NCI-H2171 (cell line): ENCODE measurements at regions not wholly inside any gene's neighbourhood (a gene's known extent, or its start where the extent isn't known, plus 50 kb on each side); places are given as distances from the start of the nearest gene placed in this dataset.
A peak's percentile ranks its signal among the peaks of the same experiment; 100 is the strongest.
"Not testable (repeated sequence)": the region's sequence is repeated elsewhere in the genome, so short reads cannot be mapped to it uniquely, and the experiment has no call there.

ENCODE experiments used
- DNase-seq: peaks from one replicate; lab custom pipeline; 2025; lab: John Stamatoyannopoulos, UW

- DNase-seq: peak; percentile 48
Measured at GRCh38 chr15:77944002-77944867, 133.3 kb downstream of the TBC1D2B start.

DNA sequence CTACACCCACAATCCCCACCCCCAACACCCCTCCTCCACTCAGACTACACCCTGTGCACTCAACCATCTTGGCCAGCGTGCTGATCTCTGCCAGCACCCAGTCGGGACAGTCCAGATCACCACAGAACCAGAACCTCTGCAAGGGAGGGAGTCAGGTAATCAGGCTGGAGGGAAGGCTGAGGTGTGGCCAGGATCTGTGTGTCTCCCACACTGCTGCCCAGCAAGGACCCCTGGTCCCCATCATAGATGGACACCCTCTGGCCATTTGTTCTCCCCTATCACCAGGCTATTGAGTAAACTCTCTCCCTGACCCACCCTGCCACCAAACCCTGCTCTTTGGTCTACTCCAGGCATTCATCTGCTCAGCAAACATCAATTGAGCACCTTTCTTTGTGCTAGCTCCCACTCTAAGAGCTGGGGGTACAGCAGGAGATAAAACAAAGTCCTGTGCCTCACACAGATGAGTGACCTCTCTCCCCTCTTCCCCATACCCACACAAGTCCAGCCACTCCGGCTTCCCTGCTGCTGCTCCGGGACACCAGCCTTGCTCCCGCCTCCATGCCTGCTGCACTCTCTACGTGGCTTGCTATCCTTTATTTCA, 134.8 kb downstream of the TBC1D2B start:
- DNase-seq: no peak

- not testable (repeated sequence) for DNase-seq
Measured at GRCh38 chr15:77941090-77941827, 136.3 kb downstream of the TBC1D2B start.

- DNase-seq: no peak
Measured at GRCh38 chr15:77940381-77940947, 137.0 kb downstream of the TBC1D2B start.

DNA sequence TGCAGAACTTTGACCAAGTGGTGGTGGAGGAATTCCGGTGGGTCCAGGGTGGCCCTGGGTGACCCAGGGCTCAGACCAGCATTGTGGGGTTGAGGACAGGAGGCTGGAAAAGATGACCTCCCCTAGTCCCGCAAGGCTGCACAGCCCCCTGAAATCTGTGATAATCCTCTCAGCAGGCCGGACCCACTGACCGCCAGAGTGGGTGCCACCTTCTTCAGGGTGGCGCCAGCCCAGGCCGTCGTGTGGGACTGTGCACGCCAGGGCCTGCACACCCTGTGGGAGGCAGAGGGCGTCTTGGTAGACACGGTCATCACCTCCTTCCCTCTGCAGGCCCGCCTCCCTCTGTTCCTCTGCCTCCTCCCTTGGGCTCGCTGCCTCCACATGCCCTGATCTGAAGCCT, 137.7 kb downstream of the TBC1D2B start:
- DNase-seq: no peak

DNA sequence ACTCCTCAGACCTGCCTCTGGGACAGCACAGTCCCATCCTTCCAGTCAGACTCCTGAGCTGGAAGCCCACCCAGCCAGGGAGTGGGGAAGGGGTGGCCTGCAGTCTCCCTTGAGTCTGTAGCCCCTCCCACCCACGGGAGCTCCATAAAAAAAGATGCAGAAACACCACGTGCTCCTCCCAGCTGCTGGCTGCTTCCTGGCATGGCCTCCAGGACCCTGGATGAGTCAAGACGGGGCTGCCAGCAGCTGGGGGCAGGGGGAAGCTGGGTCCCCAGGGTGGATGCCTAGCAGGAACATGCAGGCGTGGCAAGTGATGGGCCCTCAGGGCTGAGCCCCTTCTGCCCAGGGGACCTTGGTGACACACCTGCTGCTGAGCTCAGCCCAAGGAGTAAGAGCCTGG, 138.5 kb downstream of the TBC1D2B start:
- not testable (repeated sequence) for DNase-seq

- DNase-seq: not testable (repeated sequence)
Measured at GRCh38 chr15:77938546-77938945, 139.0 kb downstream of the TBC1D2B start.

GRCh38 chr15:77936567-77936966, 140.9 kb downstream of the TBC1D2B start:
- not testable (repeated sequence) for DNase-seq

- not testable (repeated sequence) for DNase-seq
Measured at GRCh38 chr15:77934516-77934915, 143.0 kb downstream of the TBC1D2B start.

- not testable (repeated sequence) for DNase-seq
Measured at GRCh38 chr15:77930907-77931306, 146.6 kb downstream of the TBC1D2B start.

DNA sequence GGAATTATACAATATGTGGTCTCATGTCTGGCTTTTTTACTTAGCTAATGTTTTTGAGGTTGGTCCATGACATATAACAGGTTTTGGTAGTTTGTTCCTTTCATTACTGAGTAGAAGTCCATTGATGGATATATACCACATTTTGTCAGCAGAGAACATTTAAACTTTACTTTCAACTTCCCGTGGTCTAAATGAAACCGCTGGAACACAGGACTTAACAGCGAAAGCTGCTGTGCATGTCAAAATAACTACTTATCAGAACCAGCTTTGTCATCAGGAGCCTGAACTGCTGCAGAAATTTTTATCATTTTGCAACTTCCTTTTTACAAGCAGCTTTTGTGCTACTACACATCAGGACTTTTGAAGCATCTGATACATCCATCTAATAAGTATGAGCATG, 147.0 kb downstream of the TBC1D2B start:
- not testable (repeated sequence) for DNase-seq

- not testable (repeated sequence) for DNase-seq
Measured at GRCh38 chr15:77926789-77927188, 150.7 kb downstream of the TBC1D2B start.

GRCh38 chr15:77926296-77926695, 151.2 kb downstream of the TBC1D2B start:
- not testable (repeated sequence) for DNase-seq

DNA sequence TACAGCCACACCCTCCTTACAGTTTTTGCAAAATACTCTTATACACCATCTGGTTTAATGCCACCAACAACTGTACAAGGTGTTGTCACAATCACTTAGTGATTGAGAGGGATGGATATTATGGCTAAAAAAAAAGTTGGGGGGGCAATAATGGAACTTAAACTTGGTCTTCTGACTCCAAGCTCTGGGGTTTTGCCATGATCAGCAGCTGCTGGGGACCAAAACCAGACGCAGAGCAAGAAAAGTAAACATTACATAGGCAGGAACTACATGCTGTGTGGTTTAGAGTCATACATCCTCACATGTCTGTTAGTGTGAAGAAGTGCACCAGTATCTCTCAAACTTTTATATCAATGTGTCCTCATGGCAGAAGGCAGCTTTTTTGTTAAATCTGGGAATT, 152.4 kb downstream of the TBC1D2B start:
- not testable (repeated sequence) for DNase-seq

DNA sequence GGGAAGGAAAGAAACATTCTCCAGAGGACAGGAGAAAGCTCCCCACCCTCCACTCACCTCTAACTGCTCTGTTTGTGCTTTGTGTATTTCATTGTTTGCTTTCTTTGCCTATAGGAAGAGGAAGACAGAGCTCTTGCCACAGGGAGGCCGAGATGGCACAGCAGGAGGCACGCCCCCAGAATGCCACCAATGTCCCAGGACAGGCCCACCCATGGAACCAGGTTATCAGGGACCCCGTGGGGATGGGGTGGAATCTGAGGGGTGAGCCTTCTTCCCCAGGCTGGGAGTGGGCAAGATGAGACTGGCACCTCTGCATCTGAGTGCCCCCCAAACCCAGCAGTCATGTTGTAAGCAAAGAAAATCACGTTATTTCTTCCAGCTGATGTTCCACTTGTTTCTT, 155.8 kb downstream of the TBC1D2B start:
- DNase-seq: no peak

GRCh38 chr15:77916966-77917635, 160.4 kb downstream of the TBC1D2B start:
- not testable (repeated sequence) for DNase-seq

DNA sequence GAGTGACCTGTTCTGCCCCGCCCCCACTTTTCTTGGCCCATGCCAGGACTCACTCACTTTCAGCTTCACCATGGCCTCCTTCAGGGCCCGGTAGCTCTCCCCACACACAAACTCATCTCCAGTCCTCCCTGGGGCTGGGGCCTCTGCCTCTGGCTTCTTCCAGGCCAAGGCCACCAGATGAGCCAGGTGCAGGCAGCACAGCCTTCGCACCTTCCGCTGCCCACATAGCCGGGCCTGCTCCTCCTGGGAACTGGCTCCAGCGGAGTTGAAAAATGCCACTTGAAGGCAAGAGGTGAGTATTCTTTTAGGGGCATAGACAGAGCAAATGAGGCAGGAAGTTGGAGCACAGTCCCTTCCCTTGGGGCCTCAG, 161.6 kb downstream of the TBC1D2B start:
- not testable (repeated sequence) for DNase-seq

GRCh38 chr15:77915261-77915960, 162.1 kb downstream of the TBC1D2B start:
- DNase-seq: no peak

DNA sequence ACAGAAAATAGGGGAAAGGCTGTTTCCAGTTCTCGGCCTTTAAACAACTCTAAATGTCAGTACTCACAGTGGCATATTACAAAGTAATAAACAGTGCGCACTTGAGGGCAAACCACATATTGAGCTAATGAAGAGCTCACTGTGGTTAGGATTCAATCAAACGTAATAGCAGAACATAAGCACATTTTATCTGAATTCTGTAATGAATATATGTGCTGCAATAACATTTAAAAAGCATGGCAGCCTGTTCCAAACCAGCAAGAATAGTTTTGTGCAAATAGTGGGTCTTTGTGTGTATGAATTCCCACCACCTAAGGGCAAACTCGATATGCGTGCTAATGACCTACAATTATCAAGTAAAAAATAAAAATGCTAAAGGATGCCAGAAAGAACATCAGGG, 163.0 kb downstream of the TBC1D2B start:
- not testable (repeated sequence) for DNase-seq

- DNase-seq: not testable (repeated sequence)
Measured at GRCh38 chr15:77910030-77910911, 167.2 kb downstream of the TBC1D2B start.
